PFSK-1 (cell line): ENCODE measurements at regions not wholly inside any gene's neighbourhood (a gene's known extent, or its start where the extent isn't known, plus 50 kb on each side); places are given as distances from the start of the nearest gene placed in this dataset.

Source experiments
- POLR2AphosphoS5 ChIP-seq: IDR thresholded peaks from 2 replicates; pipeline ENCODE4 v1.6.1; 2012; ENCODE audit warnings: low read depth, mild to moderate bottlenecking, control low read depth, low read length, moderate library complexity
- SIN3A ChIP-seq: IDR thresholded peaks from 2 replicates; pipeline ENCODE4 v1.6.1; 2012; ENCODE audit warnings: mild to moderate bottlenecking, low read length, moderate library complexity, borderline replicate concordance; ENCODE audit not compliant: insufficient read depth
- TF ChIP-seq, protein P1 (sequence below), 2 experiments: IDR thresholded peaks; 2 replicates each; pipeline versions ENCODE4 v1.6.1 to v1.8.0; 2011 to 2012; ENCODE audit warnings: low read depth in 2 of 2, low read length in 2 of 2, control low read depth in 1 of 2, inconsistent platforms in 1 of 2, mild to moderate bottlenecking in 1 of 2, moderate library complexity in 1 of 2; ENCODE audit not compliant: insufficient read depth in 1 of 2

DNA sequence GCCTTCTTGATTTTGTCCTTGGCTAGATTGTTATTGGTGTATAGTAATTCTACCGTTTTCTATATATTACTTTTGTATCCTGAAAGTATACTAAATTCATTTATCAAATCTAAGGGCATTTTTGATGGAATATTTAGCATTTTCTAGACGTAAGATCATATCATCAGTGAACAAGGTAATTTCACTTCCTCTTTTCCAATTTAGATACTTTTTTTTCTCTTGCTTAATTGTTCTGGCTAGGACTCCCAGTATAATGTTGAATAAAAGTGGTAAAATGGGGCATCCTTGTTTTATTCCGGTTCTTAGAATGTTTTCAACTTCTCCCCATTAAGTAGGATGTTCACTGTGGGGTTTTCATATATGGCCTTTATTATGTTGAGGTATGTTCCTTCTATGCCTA, 260.7 kb downstream of the POLR1F start:
- TF ChIP-seq POLR2AphosphoS5 = no peak
- TF ChIP-seq, protein P1, sequence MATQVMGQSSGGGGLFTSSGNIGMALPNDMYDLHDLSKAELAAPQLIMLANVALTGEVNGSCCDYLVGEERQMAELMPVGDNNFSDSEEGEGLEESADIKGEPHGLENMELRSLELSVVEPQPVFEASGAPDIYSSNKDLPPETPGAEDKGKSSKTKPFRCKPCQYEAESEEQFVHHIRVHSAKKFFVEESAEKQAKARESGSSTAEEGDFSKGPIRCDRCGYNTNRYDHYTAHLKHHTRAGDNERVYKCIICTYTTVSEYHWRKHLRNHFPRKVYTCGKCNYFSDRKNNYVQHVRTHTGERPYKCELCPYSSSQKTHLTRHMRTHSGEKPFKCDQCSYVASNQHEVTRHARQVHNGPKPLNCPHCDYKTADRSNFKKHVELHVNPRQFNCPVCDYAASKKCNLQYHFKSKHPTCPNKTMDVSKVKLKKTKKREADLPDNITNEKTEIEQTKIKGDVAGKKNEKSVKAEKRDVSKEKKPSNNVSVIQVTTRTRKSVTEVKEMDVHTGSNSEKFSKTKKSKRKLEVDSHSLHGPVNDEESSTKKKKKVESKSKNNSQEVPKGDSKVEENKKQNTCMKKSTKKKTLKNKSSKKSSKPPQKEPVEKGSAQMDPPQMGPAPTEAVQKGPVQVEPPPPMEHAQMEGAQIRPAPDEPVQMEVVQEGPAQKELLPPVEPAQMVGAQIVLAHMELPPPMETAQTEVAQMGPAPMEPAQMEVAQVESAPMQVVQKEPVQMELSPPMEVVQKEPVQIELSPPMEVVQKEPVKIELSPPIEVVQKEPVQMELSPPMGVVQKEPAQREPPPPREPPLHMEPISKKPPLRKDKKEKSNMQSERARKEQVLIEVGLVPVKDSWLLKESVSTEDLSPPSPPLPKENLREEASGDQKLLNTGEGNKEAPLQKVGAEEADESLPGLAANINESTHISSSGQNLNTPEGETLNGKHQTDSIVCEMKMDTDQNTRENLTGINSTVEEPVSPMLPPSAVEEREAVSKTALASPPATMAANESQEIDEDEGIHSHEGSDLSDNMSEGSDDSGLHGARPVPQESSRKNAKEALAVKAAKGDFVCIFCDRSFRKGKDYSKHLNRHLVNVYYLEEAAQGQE (IDR thresholded peaks at IDR 0.05; ENCODE audit: insufficient read depth in 1 of 2, low read depth in 2 of 2, low read length in 2 of 2) = no peak
- no peak for TF ChIP-seq SIN3A
